Neuronal stem cell (in vitro differentiated cells): ENCODE measurements at regions not wholly inside any gene's neighbourhood (a gene's known extent, or its start where the extent isn't known, plus 50 kb on each side); places are given as distances from the start of the nearest gene placed in this dataset.

Experiments used
- DNase-seq: peaks from one replicate; pipeline ENCODE4 v3.0.0-alpha.2; 2013; ENCODE audit warnings: low spot score
- H2AFZ ChIP-seq: one replicate; pipeline ENCODE4 v1.6.1; 2013; ENCODE audit warnings: mild to moderate bottlenecking, low read length, inconsistent platforms
- H2AK5ac ChIP-seq: 2 replicates; pipeline ENCODE4 v1.6.1; 2013; ENCODE audit warnings: low read depth, mild to moderate bottlenecking, inconsistent platforms, low read length, moderate library complexity, mixed read lengths
- H2BK120ac ChIP-seq: 2 replicates; pipeline ENCODE4 v1.6.1; 2013; ENCODE audit warnings: low read depth, mild to moderate bottlenecking, inconsistent platforms, low read length, moderate library complexity, mixed read lengths
- H2BK12ac ChIP-seq: one replicate; pipeline ENCODE4 v1.6.1; 2013; ENCODE audit warnings: low read length, inconsistent platforms
- H2BK15ac ChIP-seq: 2 replicates; pipeline ENCODE4 v1.6.1; 2013; ENCODE audit warnings: mild to moderate bottlenecking, low read length, inconsistent platforms, mixed read lengths
- H2BK5ac ChIP-seq: one replicate; pipeline ENCODE4 v1.6.1; 2013; ENCODE audit warnings: inconsistent platforms, mild to moderate bottlenecking, low read length, moderate library complexity
- H3K14ac ChIP-seq: one replicate; pipeline ENCODE4 v1.6.1; 2013; ENCODE audit warnings: low read length, inconsistent platforms
- H3K18ac ChIP-seq: 2 replicates; pipeline ENCODE4 v1.6.1; 2013; ENCODE audit warnings: low read length, inconsistent platforms
- H3K23ac ChIP-seq: 2 replicates; pipeline ENCODE4 v1.6.1; 2013; ENCODE audit warnings: low read depth, mild to moderate bottlenecking, mixed read lengths, low read length, inconsistent platforms; ENCODE audit not compliant: poor library complexity
- H3K27ac ChIP-seq: replicated peaks from 3 replicates; pipeline ENCODE4 v1.5.1; 2013; ENCODE audit warnings: low read length, inconsistent platforms
- H3K27me3 ChIP-seq, 3 experiments: 2 replicates each; pipeline ENCODE4 v1.6.1; 2013; ENCODE audit warnings: low read length in 3 of 3, mild to moderate bottlenecking in 2 of 3, inconsistent platforms in 1 of 3, low read depth in 1 of 3, mixed read lengths in 1 of 3, moderate library complexity in 1 of 3; ENCODE audit not compliant: control insufficient read depth in 3 of 3, insufficient read depth in 3 of 3
- H3K36me3 ChIP-seq, 2 donors: replicated peaks in 1 of 2; 2 replicates each; pipeline ENCODE4 v1.6.1; 2013; ENCODE audit warnings: low read length in 2 of 2; ENCODE audit not compliant: control insufficient read depth in 2 of 2, insufficient read depth in 2 of 2
- H3K4ac ChIP-seq: 2 replicates; pipeline ENCODE4 v1.6.1; 2013; ENCODE audit warnings: inconsistent platforms, mild to moderate bottlenecking, low read length, moderate library complexity
- H3K4me1 ChIP-seq, 2 donors: 1 replicate in 1 of 2; 2 replicates in 1 of 2; pipeline ENCODE4 v1.6.1; 2013; ENCODE audit warnings: low read length in 2 of 2, low read depth in 1 of 2; ENCODE audit not compliant: control insufficient read depth in 2 of 2, insufficient read depth in 1 of 2
- H3K4me2 ChIP-seq: one replicate; pipeline ENCODE4 v1.6.1; 2013; ENCODE audit warnings: mild to moderate bottlenecking, low read length, inconsistent platforms; ENCODE audit not compliant: insufficient read depth, poor library complexity, severe bottlenecking
- H3K4me3 ChIP-seq, 2 donors: 2 replicates each; pipeline ENCODE4 v1.5.1; 2013; ENCODE audit warnings: low read length in 2 of 2, mild to moderate bottlenecking in 2 of 2, inconsistent platforms in 1 of 2, moderate library complexity in 1 of 2
- H3K79me1 ChIP-seq: one replicate; pipeline ENCODE4 v1.6.1; 2013; ENCODE audit warnings: low read depth, mild to moderate bottlenecking, inconsistent platforms, low read length, moderate library complexity
- H3K9ac ChIP-seq: one replicate; pipeline ENCODE4 v1.6.1; 2013; ENCODE audit warnings: mild to moderate bottlenecking, low read depth, low read length, inconsistent platforms; ENCODE audit not compliant: poor library complexity
- H3K9me3 ChIP-seq, 2 donors: replicated peaks in 1 of 2; 2 replicates each; pipeline versions ENCODE3 to v1.6.1; 2013; ENCODE audit warnings: low read length in 2 of 2, mild to moderate bottlenecking in 2 of 2, inconsistent platforms in 1 of 2, low read depth in 1 of 2, mixed read lengths in 1 of 2, moderate library complexity in 1 of 2; ENCODE audit not compliant: control insufficient read depth in 2 of 2, insufficient read depth in 1 of 2
- H4K8ac ChIP-seq: one replicate; pipeline ENCODE4 v1.6.1; 2013; ENCODE audit warnings: low read depth, mild to moderate bottlenecking, inconsistent platforms, low read length, moderate library complexity
- H4K91ac ChIP-seq: one replicate; pipeline ENCODE4 v1.6.1; 2013; ENCODE audit warnings: low read length, low read depth, mild to moderate bottlenecking, inconsistent platforms; ENCODE audit not compliant: poor library complexity
- WGBS, 2 donors: extraction: QIAGEN DNeasy Blood & Tissue Kit; methylation state at CpG; one replicate each; pipeline ENCODE4 v1.1.7; 2013; ENCODE audit warnings: missing lambda C conversion rate in 2 of 2, mixed read lengths in 1 of 2; ENCODE audit not compliant: insufficient read length in 2 of 2, insufficient replicate concordance in 1 of 2; ENCODE audit errors: extremely low coverage in 2 of 2; 5-methylcytosine and 5-hydroxymethylcytosine counted together

- H3K79me1 ChIP-seq = no peaks in the 10 kb centered on the region
- no peak overlapping the region for H4K91ac ChIP-seq
- H2BK120ac ChIP-seq = no peak overlapping the region
- no peak overlapping the region for H4K8ac ChIP-seq
- no peaks in the 10 kb centered on the region for H3K36me3 ChIP-seq
- DNase-seq = no peak
- no peaks in the 10 kb centered on the region for H3K27me3 ChIP-seq
- peaks cover 0 to 2% of the 10 kb centered on the region in 2 donors for H3K4me1 ChIP-seq
- H3K9me3 ChIP-seq = no peaks in the 10 kb centered on the region
- no peak overlapping the region for H3K9ac ChIP-seq
- H3K18ac ChIP-seq = no peak overlapping the region
- no peak overlapping the region for H3K4me3 ChIP-seq
- H3K14ac ChIP-seq = no peak overlapping the region
- no peak overlapping the region for H2AK5ac ChIP-seq
- H3K4me2 ChIP-seq = no peak overlapping the region
- no peak overlapping the region for H3K4ac ChIP-seq
- H2BK12ac ChIP-seq = no peak overlapping the region
- peak overlapping the region; percentile 60 for H2AFZ ChIP-seq
- no peak overlapping the region for H3K27ac ChIP-seq
- no peak overlapping the region for H2BK5ac ChIP-seq
- H2BK15ac ChIP-seq = no peak overlapping the region
- H3K23ac ChIP-seq = no peak overlapping the region
Measured at GRCh38 chr3:78163379-78163778, 1123.5 kb downstream of the ROBO2 start.

GRCh38 chr3:78165876-78166275, 1126.0 kb downstream of the ROBO2 start:
- no peaks in the 10 kb centered on the region for H3K36me3 ChIP-seq
- no peaks in the 10 kb centered on the region for H3K27me3 ChIP-seq

GRCh38 chr3:78174821-78175220, 1134.9 kb downstream of the ROBO2 start:
- no peak overlapping the region for H2BK12ac ChIP-seq
- no peak overlapping the region for H3K14ac ChIP-seq
- H3K27me3 ChIP-seq = no peaks in the 10 kb centered on the region
- no peak overlapping the region for H3K18ac ChIP-seq
- H2AFZ ChIP-seq = no peak overlapping the region
- H4K91ac ChIP-seq = no peak overlapping the region
- H3K9me3 ChIP-seq = no peaks in the 10 kb centered on the region
- H2BK120ac ChIP-seq = no peak overlapping the region
- no peak overlapping the region for H3K4ac ChIP-seq
- no peak overlapping the region for H3K27ac ChIP-seq
- DNase-seq = no peak
- H3K4me2 ChIP-seq = no peak overlapping the region
- H2AK5ac ChIP-seq = no peak overlapping the region
- no CpG with 5 or more reads among the region's 1 CpG for WGBS, 2 donors
- H2BK5ac ChIP-seq = no peak overlapping the region
- no peak overlapping the region for H2BK15ac ChIP-seq
- H4K8ac ChIP-seq = no peak overlapping the region
- H3K23ac ChIP-seq = no peak overlapping the region
- peaks cover 9 to 10% of the 10 kb centered on the region in 2 donors for H3K4me1 ChIP-seq
- no peaks in the 10 kb centered on the region for H3K36me3 ChIP-seq
- no peaks in the 10 kb centered on the region for H3K79me1 ChIP-seq
- no peak overlapping the region for H3K9ac ChIP-seq
- H3K4me3 ChIP-seq = no peak overlapping the region

More at GRCh38 chr3:78165876-78166275, 1126.0 kb downstream of the ROBO2 start:
- H3K23ac ChIP-seq = no peak overlapping the region
- no peak overlapping the region for H3K14ac ChIP-seq
- H2BK120ac ChIP-seq = no peak overlapping the region
- H2BK15ac ChIP-seq = no peak overlapping the region
- no peak overlapping the region for H2AK5ac ChIP-seq
- H2BK5ac ChIP-seq = no peak overlapping the region
- no peak overlapping the region for H3K18ac ChIP-seq
- H2AFZ ChIP-seq = no peak overlapping the region
- no peak overlapping the region for H3K9ac ChIP-seq
- no peak overlapping the region for H4K91ac ChIP-seq
- H4K8ac ChIP-seq = no peak overlapping the region
- no peak overlapping the region for H3K4ac ChIP-seq
- H2BK12ac ChIP-seq = no peak overlapping the region
- no peak overlapping the region for H3K4me2 ChIP-seq
- no peak overlapping the region for H3K27ac ChIP-seq
- no peak for DNase-seq
- H3K79me1 ChIP-seq = no peaks in the 10 kb centered on the region
- H3K4me1 ChIP-seq = peaks cover 0 to 2% of the 10 kb centered on the region in 2 donors
- no peak overlapping the region for H3K4me3 ChIP-seq
- H3K9me3 ChIP-seq = no peaks in the 10 kb centered on the region

- Histone ChIP-seq H3K14ac (no peak overlapping the region), H2AFZ (peak overlapping the region; percentile 81), H3K27ac (peak overlapping the region; percentile 55), H3K4me1 (peaks cover 9 to 10% of the 10 kb centered on the region in 2 donors), H3K9ac (no peak overlapping the region), H3K27me3 (no peaks in the 10 kb centered on the region), H3K23ac (no peak overlapping the region), H2AK5ac (no peak overlapping the region), H2BK5ac (no peak overlapping the region), H4K91ac (no peak overlapping the region), H3K9me3 (no peaks in the 10 kb centered on the region), H3K4me3 (no peak overlapping the region), H3K4me2 (no peak overlapping the region), H3K79me1 (no peaks in the 10 kb centered on the region), H3K4ac (no peak overlapping the region), H2BK120ac (no peak overlapping the region), H2BK12ac (no peak overlapping the region), H4K8ac (no peak overlapping the region), H3K18ac (no peak overlapping the region), H3K36me3 (no peaks in the 10 kb centered on the region), H2BK15ac (no peak overlapping the region)
- no peak for DNase-seq
- no CpG with 5 or more reads among the region's 4 CpGs for WGBS, 2 donors
Measured at GRCh38 chr3:78176869-78177268, 1137.0 kb downstream of the ROBO2 start.
